Endothelial cell of umbilical vein (primary cell): ENCODE measurements at regions not wholly inside any gene's neighbourhood (a gene's known extent, or its start where the extent isn't known, plus 50 kb on each side); places are given as distances from the start of the nearest gene placed in this dataset.

ENCODE experiments used
- BruUV-seq: library from RNA; stranded (reverse); fragments of 400-500 nt; replicated peaks from 2 replicates; lab custom pipeline; 2021; lab: Mats Ljungman, UMichigan
- CTCF ChIA-PET: fragments of 300-600, 350-600 bp; sonication (Branson Sonifier 250); formaldehyde crosslinking; loops from one replicate; lab custom pipeline; 2021; ENCODE audit warnings: antibody characterized with exemption, inconsistent platforms; lab: Charles Lee
- POLR2A ChIA-PET: fragments of 300-600, 350-600 bp; sonication (Branson Sonifier 250); formaldehyde crosslinking; loops from one replicate; lab custom pipeline; 2021; ENCODE audit warnings: antibody characterized with exemption, inconsistent platforms; lab: Charles Lee
- DNase-seq: peaks from one replicate; pipeline ENCODE4 v3.0.0-alpha.2; 2011; ENCODE audit warnings: low read depth, low spot score
- FAIRE-seq: peaks from 2 replicates; lab custom pipeline; 2011; peaks lifted over from hg19 to GRCh38; lab: Jason Lieb, UNC
- H2AFZ ChIP-seq: 2 replicates; pipeline ENCODE4 v1.6.0; 2012; ENCODE audit warnings: low read depth, low read length, control low read depth, inconsistent platforms
- H3K27ac ChIP-seq: 2 replicates; pipeline ENCODE4 v1.5.1; 2011; ENCODE audit warnings: low read depth, mild to moderate bottlenecking, control low read depth, low read length, moderate library complexity; ENCODE audit not compliant: insufficient read depth
- H3K27me3 ChIP-seq, 2 experiments: 2 replicates each; pipeline versions ENCODE4 v1.6.0 to v1.6.1; 2011; ENCODE audit warnings: low read length in 2 of 2, mixed read lengths in 1 of 2; ENCODE audit not compliant: control insufficient read depth in 2 of 2, insufficient read depth in 2 of 2
- H3K36me3 ChIP-seq, 2 experiments: 2 replicates in 1 of 2; 3 replicates in 1 of 2; pipeline ENCODE4 v1.5.1; 2011; ENCODE audit warnings: low read length in 2 of 2, mild to moderate bottlenecking in 1 of 2, moderate library complexity in 1 of 2; ENCODE audit not compliant: control insufficient read depth in 2 of 2, insufficient read depth in 2 of 2; ENCODE audit errors: extremely low read depth in 1 of 2
- H3K4me1 ChIP-seq: 3 replicates; pipeline ENCODE4 v1.5.1; 2011; ENCODE audit warnings: mild to moderate bottlenecking, low read length; ENCODE audit not compliant: control insufficient read depth, insufficient read depth; ENCODE audit errors: extremely low read depth
- H3K4me2 ChIP-seq: 2 replicates; pipeline ENCODE4 v1.6.1; 2011; ENCODE audit warnings: low read length, control low read depth, mixed read lengths; ENCODE audit not compliant: insufficient read depth
- H3K4me3 ChIP-seq, 3 experiments: fragments of 200-600 bp in 1 of 3; sonication (generic), shearing (Covaris generic) in 1 of 3; replicated peaks in 1 of 3; 2 replicates each; pipeline ENCODE4 v1.5.1; 2011 to 2016; ENCODE audit warnings: control low read depth in 3 of 3, low read length in 3 of 3, mild to moderate bottlenecking in 2 of 3, inconsistent platforms in 1 of 3, low read depth in 1 of 3, moderate library complexity in 1 of 3; ENCODE audit not compliant: insufficient read depth in 1 of 3
- H3K79me2 ChIP-seq: 2 replicates; pipeline ENCODE4 v1.6.0; 2012; ENCODE audit warnings: low read length, inconsistent platforms; ENCODE audit not compliant: control insufficient read depth, insufficient read depth
- H3K9ac ChIP-seq: replicated peaks from 2 replicates; pipeline ENCODE3; 2011; ENCODE audit warnings: low read length, control low read depth; ENCODE audit not compliant: insufficient read depth; ENCODE audit errors: extremely low read depth
- H3K9me1 ChIP-seq: replicated peaks from 3 replicates; pipeline ENCODE4 v1.6.0; 2011; ENCODE audit warnings: mild to moderate bottlenecking, low read length; ENCODE audit not compliant: control insufficient read depth, insufficient read depth; ENCODE audit errors: extremely low read depth
- H3K9me3 ChIP-seq: replicated peaks from 2 replicates; pipeline ENCODE4 v1.5.1; 2012; ENCODE audit warnings: low read length, inconsistent platforms; ENCODE audit not compliant: control insufficient read depth, insufficient read depth
- H4K20me1 ChIP-seq: replicated peaks from 2 replicates; pipeline ENCODE3; 2011; ENCODE audit warnings: mild to moderate bottlenecking, low read length; ENCODE audit not compliant: control insufficient read depth, insufficient read depth; ENCODE audit errors: extremely low read depth
- CTCF ChIP-seq, 2 donors: IDR thresholded peaks; 1 replicate in 1 of 2; 2 replicates in 1 of 2; pipeline ENCODE4 v1.5.1; 2011; ENCODE audit warnings: low read length in 2 of 2, mild to moderate bottlenecking in 2 of 2, moderate library complexity in 2 of 2, control low read depth in 1 of 2, inconsistent platforms in 1 of 2, low read depth in 1 of 2; ENCODE audit not compliant: insufficient read depth in 1 of 2; ENCODE audit errors: extremely low read depth in 1 of 2
- EZH2 ChIP-seq: IDR thresholded peaks from 2 replicates; pipeline ENCODE4 v1.6.1; 2012; ENCODE audit warnings: borderline replicate concordance, low read depth, mild to moderate bottlenecking, moderate library complexity, low read length, inconsistent platforms; ENCODE audit not compliant: severe bottlenecking
- FOS ChIP-seq: IDR thresholded peaks from 2 replicates; pipeline ENCODE4 v1.6.1; 2011; ENCODE audit warnings: mild to moderate bottlenecking, low read length, moderate library complexity, borderline replicate concordance; ENCODE audit not compliant: insufficient read depth
- GATA2 ChIP-seq: IDR thresholded peaks from 2 replicates; pipeline ENCODE4 v1.7.0; 2011; ENCODE audit warnings: low read depth, mild to moderate bottlenecking, moderate library complexity, mixed read lengths, low read length; ENCODE audit not compliant: insufficient read length, insufficient read depth
- JUN ChIP-seq: IDR thresholded peaks from 2 replicates; pipeline ENCODE4 v1.6.1; 2011; ENCODE audit warnings: borderline replicate concordance, low read depth; ENCODE audit not compliant: insufficient read length, insufficient read depth
- MAX ChIP-seq: IDR thresholded peaks from 2 replicates; pipeline ENCODE4 v1.6.1; 2011; ENCODE audit not compliant: insufficient read depth, insufficient read length
- MYC ChIP-seq: IDR thresholded peaks from one replicate; pipeline ENCODE4 v1.6.1; 2011; ENCODE audit warnings: mild to moderate bottlenecking, low read depth, low read length
- POLR2A ChIP-seq: IDR thresholded peaks from 2 replicates; pipeline ENCODE4 v1.6.1; 2012; ENCODE audit warnings: low read depth, mild to moderate bottlenecking, control low read depth, low read length
- POLR2AphosphoS5 ChIP-seq: IDR thresholded peaks from 2 replicates; pipeline ENCODE4 v1.6.1; 2012; ENCODE audit warnings: low read depth, mild to moderate bottlenecking, control low read depth, low read length, moderate library complexity; ENCODE audit not compliant: insufficient read depth
- dilution Hi-C: fragments of 300-500 bp; cut with MboI; formaldehyde crosslinking; loops from one replicate; pipeline ENCODE4 v1.15.0; 2019; ENCODE audit warnings: low sequenced_read_pairs; ENCODE audit not compliant: extremely low pct_ligation_motif_present
- intact Hi-C: fragments of 100-400 bp; cut with micrococcal nuclease; formaldehyde crosslinking; loops from one replicate; pipeline ENCODE4 v1.10.0; 2022

GRCh38 chr4:162443510-162443909, 279.7 kb upstream of the FSTL5 start:
- no peak overlapping the region for H3K9ac ChIP-seq
- ChIA-PET CTCF (no interaction called here), POLR2A (no interaction called here)
- no peaks in the 10 kb centered on the region for H3K36me3 ChIP-seq
- intact Hi-C loops (no loop called here), dilution Hi-C loops (no loop called here)
- TF ChIP-seq MYC, result no peak
- TF ChIP-seq POLR2AphosphoS5, result no peak
- TF ChIP-seq EZH2, result no peak
- no peak for TF ChIP-seq CTCF (IDR thresholded peaks at IDR 0.05; ENCODE audit: extremely low read depth in 1 of 2, insufficient read depth in 1 of 2, low read depth in 1 of 2, low read length in 2 of 2)
- TF ChIP-seq POLR2A, result no peak
- no peak for TF ChIP-seq JUN
- TF ChIP-seq GATA2, result no peak
- TF ChIP-seq MAX, result no peak
- no peak for TF ChIP-seq FOS
- no peaks in the 10 kb centered on the region for H3K9me3 ChIP-seq
- H3K27me3 ChIP-seq, result no peaks in the 10 kb centered on the region
- H2AFZ ChIP-seq, result no peak overlapping the region
- no peaks in the 10 kb centered on the region for H3K4me1 ChIP-seq
- BruUV-seq, result no TSS peak
- no peak overlapping the region for H3K27ac ChIP-seq
- no peak overlapping the region for H3K4me2 ChIP-seq
- no peak for FAIRE-seq
- H3K4me3 ChIP-seq, result no peak overlapping the region
- no peaks in the 10 kb centered on the region for H3K9me1 ChIP-seq
- no peak for DNase-seq
- no peaks in the 10 kb centered on the region for H3K79me2 ChIP-seq
- H4K20me1 ChIP-seq, result no peaks in the 10 kb centered on the region
